Choroid plexus epithelial cell (primary cell): ENCODE measurements at regions not wholly inside any gene's neighbourhood (a gene's known extent, or its start where the extent isn't known, plus 50 kb on each side); places are given as distances from the start of the nearest gene placed in this dataset.

Source experiments
- DNase-seq: peaks from one replicate; pipeline ENCODE4 v3.0.0-alpha.2; 2010; ENCODE audit warnings: low read depth
- H3K4me3 ChIP-seq: 2 replicates; pipeline ENCODE4 v1.5.1; 2011; ENCODE audit warnings: low read depth, mild to moderate bottlenecking, control low read depth, low read length, moderate library complexity
- TF ChIP-seq, protein P1 (sequence below): conservative IDR thresholded peaks from 2 replicates; pipeline ENCODE4 v1.5.1; 2011; ENCODE audit warnings: low read depth, mild to moderate bottlenecking, control low read depth, inconsistent platforms, low read length, moderate library complexity

DNA sequence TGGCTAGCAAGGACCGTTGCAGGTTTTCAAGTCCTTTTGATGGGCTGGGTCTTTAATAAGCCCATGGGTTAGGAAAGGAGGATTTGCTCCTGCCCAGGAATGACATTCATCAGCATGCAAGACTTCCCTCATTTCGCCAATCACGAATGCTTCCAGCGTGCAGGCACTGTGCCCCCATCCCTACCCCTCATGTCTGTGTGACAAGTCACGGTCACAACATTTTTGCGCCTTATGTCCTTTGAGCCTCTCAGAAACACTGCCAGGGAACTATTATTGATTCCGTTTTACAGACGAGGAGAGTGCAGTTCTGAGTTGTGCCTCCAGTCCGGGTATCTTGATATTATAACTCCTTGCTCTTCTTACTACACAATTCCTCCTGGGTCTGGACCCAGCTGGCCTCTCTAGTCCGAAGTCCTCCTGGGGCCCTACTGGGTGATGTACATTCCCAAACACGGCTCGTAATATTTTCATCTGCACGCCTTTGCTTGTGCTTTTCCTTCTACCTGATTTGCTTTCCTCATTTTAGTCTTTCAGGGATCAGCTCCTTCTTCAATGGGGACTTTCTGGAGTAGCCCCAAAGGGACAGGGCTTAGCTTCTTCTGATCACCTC is 101.8 kb upstream of the MYCN start:
- no peak overlapping the region for H3K4me3 ChIP-seq
- TF ChIP-seq, protein P1, sequence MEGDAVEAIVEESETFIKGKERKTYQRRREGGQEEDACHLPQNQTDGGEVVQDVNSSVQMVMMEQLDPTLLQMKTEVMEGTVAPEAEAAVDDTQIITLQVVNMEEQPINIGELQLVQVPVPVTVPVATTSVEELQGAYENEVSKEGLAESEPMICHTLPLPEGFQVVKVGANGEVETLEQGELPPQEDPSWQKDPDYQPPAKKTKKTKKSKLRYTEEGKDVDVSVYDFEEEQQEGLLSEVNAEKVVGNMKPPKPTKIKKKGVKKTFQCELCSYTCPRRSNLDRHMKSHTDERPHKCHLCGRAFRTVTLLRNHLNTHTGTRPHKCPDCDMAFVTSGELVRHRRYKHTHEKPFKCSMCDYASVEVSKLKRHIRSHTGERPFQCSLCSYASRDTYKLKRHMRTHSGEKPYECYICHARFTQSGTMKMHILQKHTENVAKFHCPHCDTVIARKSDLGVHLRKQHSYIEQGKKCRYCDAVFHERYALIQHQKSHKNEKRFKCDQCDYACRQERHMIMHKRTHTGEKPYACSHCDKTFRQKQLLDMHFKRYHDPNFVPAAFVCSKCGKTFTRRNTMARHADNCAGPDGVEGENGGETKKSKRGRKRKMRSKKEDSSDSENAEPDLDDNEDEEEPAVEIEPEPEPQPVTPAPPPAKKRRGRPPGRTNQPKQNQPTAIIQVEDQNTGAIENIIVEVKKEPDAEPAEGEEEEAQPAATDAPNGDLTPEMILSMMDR = no peak
- no peak for DNase-seq

DNA sequence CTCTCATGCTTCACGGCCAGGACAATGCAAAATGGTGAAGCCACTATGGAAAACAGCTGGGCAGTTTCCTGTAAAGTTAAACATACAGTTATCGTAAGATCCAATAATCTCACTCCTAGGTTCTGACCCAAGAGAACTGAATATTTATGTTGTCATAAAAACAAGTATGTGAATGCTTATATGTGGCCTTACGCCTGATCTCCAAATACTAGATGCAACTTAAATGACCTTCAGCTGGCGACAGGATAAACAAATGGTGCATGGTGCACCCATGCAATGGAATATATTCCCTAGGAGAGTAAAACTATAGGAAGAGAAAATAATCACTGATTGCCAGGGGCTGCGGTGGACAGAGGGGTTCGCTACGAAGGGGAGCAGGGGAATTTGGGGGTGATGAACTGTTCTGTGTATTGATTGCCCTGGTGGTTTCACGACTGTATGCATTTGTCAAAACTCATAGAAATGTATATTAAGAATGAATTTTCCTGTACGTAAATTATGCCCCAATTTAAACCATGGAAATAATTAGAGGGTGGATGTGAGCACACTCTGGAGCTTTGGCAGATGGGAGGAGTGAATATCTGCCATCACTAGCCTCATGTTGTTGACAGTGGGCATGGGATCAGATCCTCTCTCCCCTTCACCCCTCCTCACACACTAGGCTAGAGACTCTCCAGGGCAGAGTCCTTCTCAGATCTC is 100.8 kb upstream of the MYCN start:
- DNase-seq = no peak
- H3K4me3 ChIP-seq = no peak overlapping the region
- TF ChIP-seq, protein P1 = no peak

DNA sequence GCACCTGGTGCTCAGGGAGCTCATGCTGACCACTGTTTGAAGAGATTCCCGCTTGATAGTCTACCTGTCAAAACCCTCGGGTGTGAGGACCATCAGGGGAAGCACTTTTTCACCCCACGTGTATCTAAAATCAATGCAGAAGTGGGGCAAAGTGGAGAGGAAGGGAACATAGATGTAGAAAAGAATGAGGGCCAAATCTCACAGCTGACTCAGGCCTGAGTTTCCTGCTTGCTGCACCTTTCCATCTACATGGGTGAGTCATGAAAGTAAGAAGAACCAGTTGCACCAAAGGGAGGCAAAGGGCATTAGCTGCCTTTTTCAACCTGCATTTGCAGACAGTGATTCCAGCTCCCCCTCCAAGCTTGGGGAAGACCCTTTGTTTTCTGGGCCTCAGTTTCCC is 100.2 kb upstream of the MYCN start:
- TF ChIP-seq, protein P1 = no peak
- no peak for DNase-seq

DNA sequence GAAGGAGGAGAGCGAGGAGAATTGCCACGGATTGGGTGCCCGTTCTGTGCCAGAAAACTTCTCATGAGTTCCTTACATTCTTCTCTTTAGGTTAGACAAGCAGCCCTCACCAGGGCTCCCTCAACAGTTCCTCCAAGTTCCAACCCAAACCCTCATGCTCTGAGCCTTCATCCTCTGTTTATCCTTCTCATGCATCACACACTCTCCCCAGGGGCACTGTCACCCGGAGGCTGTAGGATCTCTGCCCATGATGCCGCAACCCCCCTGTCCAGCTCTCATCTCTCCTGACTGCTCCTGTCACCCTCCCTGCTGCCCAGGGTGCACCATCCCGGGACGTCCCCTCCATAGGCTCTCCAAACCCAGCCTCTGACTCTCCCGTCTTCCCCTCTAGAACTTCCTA is 99.4 kb upstream of the MYCN start:
- no peak overlapping the region for H3K4me3 ChIP-seq
- no peak for DNase-seq
- TF ChIP-seq, protein P1 = no peak

More for the DNA sequence above, 100.2 kb upstream of the MYCN start:
- H3K4me3 ChIP-seq = no peak overlapping the region

DNA sequence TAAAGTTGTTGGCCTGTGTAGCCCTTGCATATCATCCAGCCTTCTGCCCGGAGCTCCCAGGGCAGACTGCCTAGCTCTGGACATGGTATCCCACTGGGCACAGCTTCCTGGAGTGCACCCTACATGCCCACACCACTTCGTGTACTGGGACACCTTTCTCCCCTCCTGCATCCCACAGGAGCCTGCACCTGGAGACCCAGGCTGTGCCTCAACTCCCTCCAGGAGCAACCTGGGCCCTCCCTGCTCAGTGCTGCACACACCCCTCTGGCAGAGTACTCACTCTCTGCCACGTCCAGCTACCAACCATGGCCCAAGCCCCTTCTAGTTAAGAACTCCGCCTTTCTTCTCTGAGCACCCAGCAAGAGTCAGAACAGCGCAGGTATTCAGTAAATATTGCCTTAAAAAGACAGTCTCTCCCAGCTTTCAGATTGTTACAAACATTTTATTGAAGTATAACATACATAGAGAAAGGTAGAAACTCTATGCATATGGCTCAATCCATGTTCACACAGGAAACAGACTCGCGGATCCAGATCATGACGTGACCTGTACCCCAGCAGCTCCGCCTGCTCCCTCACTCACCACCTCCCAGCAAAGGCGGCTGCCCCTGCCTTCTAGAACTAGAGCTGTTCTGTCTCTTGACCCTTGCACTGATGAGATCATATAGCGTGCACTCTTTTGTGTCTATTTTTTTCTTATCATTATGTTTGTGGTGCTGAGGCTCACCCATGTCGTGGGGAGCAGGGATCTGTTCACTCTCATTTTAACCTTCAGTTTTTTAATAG is 98.4 kb upstream of the MYCN start:
- TF ChIP-seq, protein P1 = no peak
- no peak for DNase-seq
- no peak overlapping the region for H3K4me3 ChIP-seq

DNA sequence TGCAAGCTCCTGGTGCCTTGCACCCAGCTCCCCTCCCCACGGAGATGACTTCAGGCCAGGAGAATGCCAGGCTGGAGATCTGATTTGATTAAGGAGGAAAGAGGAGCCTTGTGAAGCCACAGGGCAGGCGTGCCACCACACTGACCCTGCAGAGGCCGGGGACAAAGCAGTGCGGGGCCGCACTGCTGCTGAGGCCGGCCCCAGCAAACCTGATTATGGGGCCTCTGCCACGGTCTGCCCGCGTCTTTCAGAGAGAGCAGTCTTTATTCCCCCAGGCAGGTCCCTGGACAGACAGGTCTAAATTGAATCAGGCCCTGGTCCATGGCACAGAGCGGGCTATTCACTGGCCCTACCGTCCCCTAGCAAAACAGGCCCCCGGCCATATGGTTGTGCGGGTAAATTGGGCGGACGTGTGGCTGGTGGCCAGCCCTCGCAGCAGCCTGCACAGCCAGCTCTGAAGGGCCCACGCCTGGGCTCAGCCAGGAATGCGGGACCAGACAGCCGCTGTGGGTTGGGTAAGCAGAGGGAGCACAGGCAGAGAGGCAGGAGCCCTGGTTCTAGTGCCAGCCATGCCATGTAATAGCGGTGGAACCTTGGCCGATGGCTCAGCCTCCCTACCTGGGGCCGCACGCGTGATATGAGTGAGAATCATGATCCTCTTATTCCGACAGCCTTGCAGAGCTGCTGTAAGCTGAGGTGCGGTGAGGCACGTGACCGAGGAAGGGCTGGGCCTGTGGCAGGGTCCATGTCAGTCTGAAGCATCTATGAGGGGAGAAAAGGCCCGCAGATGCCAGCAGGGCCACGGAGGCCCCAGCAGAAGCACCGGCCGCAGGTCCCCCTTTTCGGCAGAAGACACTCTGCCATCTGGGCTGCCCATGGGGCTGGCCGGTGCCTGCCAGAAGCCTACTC is 97.3 kb upstream of the MYCN start:
- H3K4me3 ChIP-seq = no peak overlapping the region
- TF ChIP-seq, protein P1 = no peak
- DNase-seq = no peak
